ENCODE measurements at regions not wholly inside any gene's neighbourhood (a gene's known extent, or its start where the extent isn't known, plus 50 kb on each side); places are given as distances from the start of the nearest gene placed in this dataset.

DNA sequence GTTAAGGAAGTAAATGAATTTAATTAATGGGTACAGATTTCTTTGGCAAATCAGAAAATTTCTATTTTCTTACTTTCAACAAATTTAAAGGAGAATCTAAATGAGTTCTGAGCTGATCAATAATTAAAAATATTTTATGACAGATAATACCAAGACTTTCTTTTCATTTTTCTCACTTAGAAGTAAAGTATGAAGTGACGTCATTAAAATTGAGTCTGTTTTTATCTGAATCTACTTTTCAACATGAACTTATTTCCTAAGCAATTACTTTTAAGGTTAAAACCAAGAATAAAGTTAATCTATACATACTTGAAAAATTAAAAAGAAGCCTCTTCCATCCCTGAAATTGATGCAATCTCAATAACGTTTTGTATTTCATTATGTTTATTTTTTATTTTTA is 552.8 kb upstream of the ST8SIA4 start:
- TF ChIP-seq BHLHE40 (IDR thresholded peaks at IDR 0.05; ENCODE audit: borderline replicate concordance): no peak
- no peak for TF ChIP-seq HDGF (IDR thresholded peaks at IDR 0.05; ENCODE audit: borderline replicate concordance)
- no peak for TF ChIP-seq ARNT (IDR thresholded peaks at IDR 0.05)
- TF ChIP-seq ELF4 (IDR thresholded peaks at IDR 0.05): no peak
- no peak for TF ChIP-seq PKNOX1 (IDR thresholded peaks at IDR 0.05)
- TF ChIP-seq SUZ12 (IDR thresholded peaks at IDR 0.05): no peak
- no peak for TF ChIP-seq FOXK2 (IDR thresholded peaks at IDR 0.05)
- no peak for TF ChIP-seq TARDBP (IDR thresholded peaks at IDR 0.05)
- no peak for TF ChIP-seq ZNF384 (IDR thresholded peaks at IDR 0.05)
- TF ChIP-seq FOXA1 (IDR thresholded peaks at IDR 0.05): no peak
- no peak for TF ChIP-seq SP1 (IDR thresholded peaks at IDR 0.05)

Data from HEK293T (cell line).